ENCODE measurements at regions not wholly inside any gene's neighbourhood (a gene's known extent, or its start where the extent isn't known, plus 50 kb on each side); places are given as distances from the start of the nearest gene placed in this dataset.

DNA sequence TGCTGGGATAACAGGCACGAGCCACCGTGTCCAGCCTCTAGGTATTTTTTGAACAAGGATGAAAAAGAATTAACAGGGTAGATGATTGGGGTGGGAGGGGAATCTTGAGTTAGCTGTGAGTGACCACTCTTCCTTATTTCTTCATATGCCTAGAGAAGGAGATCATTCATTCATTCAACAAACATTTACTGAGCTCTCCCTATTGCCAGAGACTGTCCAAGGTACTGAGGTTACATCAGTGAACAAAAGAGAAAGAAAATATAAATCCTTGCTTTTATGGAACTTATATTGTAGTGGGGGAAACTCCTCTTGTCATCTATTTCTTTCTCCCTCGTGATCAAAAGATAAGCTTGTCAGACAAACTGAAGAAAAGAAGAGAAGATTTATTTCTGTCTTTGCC lies 62.9 kb downstream of the S1PR1 start:
- H3K4me3 ChIP-seq (ENCODE audit: low read depth, low read length) = no peak overlapping the region
- TF ChIP-seq, protein P1, sequence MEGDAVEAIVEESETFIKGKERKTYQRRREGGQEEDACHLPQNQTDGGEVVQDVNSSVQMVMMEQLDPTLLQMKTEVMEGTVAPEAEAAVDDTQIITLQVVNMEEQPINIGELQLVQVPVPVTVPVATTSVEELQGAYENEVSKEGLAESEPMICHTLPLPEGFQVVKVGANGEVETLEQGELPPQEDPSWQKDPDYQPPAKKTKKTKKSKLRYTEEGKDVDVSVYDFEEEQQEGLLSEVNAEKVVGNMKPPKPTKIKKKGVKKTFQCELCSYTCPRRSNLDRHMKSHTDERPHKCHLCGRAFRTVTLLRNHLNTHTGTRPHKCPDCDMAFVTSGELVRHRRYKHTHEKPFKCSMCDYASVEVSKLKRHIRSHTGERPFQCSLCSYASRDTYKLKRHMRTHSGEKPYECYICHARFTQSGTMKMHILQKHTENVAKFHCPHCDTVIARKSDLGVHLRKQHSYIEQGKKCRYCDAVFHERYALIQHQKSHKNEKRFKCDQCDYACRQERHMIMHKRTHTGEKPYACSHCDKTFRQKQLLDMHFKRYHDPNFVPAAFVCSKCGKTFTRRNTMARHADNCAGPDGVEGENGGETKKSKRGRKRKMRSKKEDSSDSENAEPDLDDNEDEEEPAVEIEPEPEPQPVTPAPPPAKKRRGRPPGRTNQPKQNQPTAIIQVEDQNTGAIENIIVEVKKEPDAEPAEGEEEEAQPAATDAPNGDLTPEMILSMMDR (IDR thresholded peaks at IDR 0.05; ENCODE audit: borderline replicate concordance, insufficient read depth, low read depth, low read length) = no peak

DNA sequence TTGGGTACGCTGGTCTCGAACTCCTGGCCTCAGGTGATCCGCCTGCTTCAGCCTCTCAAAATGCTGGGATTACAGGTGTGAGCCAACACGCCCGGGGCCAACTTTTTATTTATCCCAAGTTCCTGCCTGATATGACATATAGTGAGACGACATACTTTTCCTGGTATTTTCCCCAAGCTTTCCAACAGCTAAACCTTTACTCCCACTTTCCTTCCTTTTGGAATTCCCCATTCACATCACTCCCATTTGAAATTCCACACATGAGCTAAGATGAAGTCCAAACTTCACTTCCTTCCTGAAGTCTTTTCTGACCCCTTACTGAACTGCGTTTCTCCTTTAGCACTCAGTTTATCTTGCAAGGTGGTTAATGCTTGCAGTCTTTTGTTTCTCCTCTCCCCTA lies 64.1 kb downstream of the S1PR1 start:
- no peak overlapping the region for H3K4me3 ChIP-seq (ENCODE audit: low read depth, low read length)
- TF ChIP-seq, protein P1 (IDR thresholded peaks at IDR 0.05; ENCODE audit: borderline replicate concordance, insufficient read depth, low read depth, low read length) = no peak

- TF ChIP-seq, protein P1 (IDR thresholded peaks at IDR 0.05; ENCODE audit: borderline replicate concordance, insufficient read depth, low read depth, low read length) = no peak
These were observed 64.7 kb downstream of the S1PR1 start for GRCh38 chr1:101301446-101302057.

GRCh38 chr1:101302831-101303511 lies 66.2 kb downstream of the S1PR1 start:
- H3K4me3 ChIP-seq (ENCODE audit: low read depth, low read length) = no peak overlapping the region
- TF ChIP-seq, protein P1 (IDR thresholded peaks at IDR 0.05; ENCODE audit: borderline replicate concordance, insufficient read depth, low read depth, low read length) = no peak

More at GRCh38 chr1:101301446-101302057, 64.7 kb downstream of the S1PR1 start:
- H3K4me3 ChIP-seq (ENCODE audit: low read depth, low read length) = no peak overlapping the region

GRCh38 chr1:101307985-101308689 lies 71.3 kb downstream of the S1PR1 start:
- TF ChIP-seq, protein P1 (IDR thresholded peaks at IDR 0.05; ENCODE audit: borderline replicate concordance, insufficient read depth, low read depth, low read length) = no peak
- H3K4me3 ChIP-seq (ENCODE audit: low read depth, low read length) = peak overlapping the region; percentile 52

- TF ChIP-seq, protein P1 (IDR thresholded peaks at IDR 0.05; ENCODE audit: borderline replicate concordance, insufficient read depth, low read depth, low read length) = no peak
- peak overlapping the region; percentile 52 for H3K4me3 ChIP-seq (ENCODE audit: low read depth, low read length)
These were observed 72.1 kb downstream of the S1PR1 start for GRCh38 chr1:101308935-101309333.
